GM23338 (cell line): ENCODE measurements at regions not wholly inside any gene's neighbourhood (a gene's known extent, or its start where the extent isn't known, plus 50 kb on each side); places are given as distances from the start of the nearest gene placed in this dataset.

Experiments
- ATAC-seq: fragments of 200-7000 bp; cut with Tn5 transposase; 3 replicates; pipeline ENCODE4 v1.9.1; 2020
- DNase-seq: peaks from one replicate; pipeline ENCODE4 v3.0.0-alpha.2; 2015; ENCODE audit warnings: low spot score
- H2AFZ ChIP-seq: fragments of 200-600 bp; sonication (generic); 2 replicates; pipeline ENCODE4 v1.8.0; 2016; ENCODE audit warnings: antibody characterized with exemption, mild to moderate bottlenecking, moderate library complexity
- H3F3A ChIP-seq: fragments of 200-600 bp; sonication (generic); replicated peaks from 2 replicates; pipeline ENCODE4 v1.8.0; 2017; ENCODE audit warnings: antibody characterized with exemption, mixed run types, low read depth
- H3K27ac ChIP-seq: fragments of 200-600 bp; sonication (generic); 2 replicates; pipeline ENCODE4 v1.6.1; 2016; ENCODE audit warnings: low read depth
- H3K27me3 ChIP-seq: fragments of 200-600 bp; sonication (generic); 2 replicates; pipeline ENCODE4 v1.8.0; 2016; ENCODE audit warnings: mild to moderate bottlenecking, mixed run types, moderate library complexity; ENCODE audit not compliant: insufficient read depth
- H3K36me3 ChIP-seq: fragments of 200-600 bp; sonication (generic); 2 replicates; pipeline ENCODE4 v1.8.0; 2016; ENCODE audit warnings: mild to moderate bottlenecking; ENCODE audit not compliant: insufficient read depth
- H3K4me1 ChIP-seq: fragments of 200-600 bp; sonication (generic); 2 replicates; pipeline ENCODE4 v1.8.0; 2016; ENCODE audit warnings: mild to moderate bottlenecking, moderate library complexity; ENCODE audit not compliant: insufficient read depth
- H3K4me2 ChIP-seq: fragments of 200-600 bp; sonication (generic); 2 replicates; pipeline ENCODE4 v1.7.1; 2017; ENCODE audit warnings: mixed run types
- H3K4me3 ChIP-seq: fragments of 200-600 bp; sonication (generic); 2 replicates; pipeline ENCODE4 v1.6.1; 2016; ENCODE audit warnings: mixed run types
- H3K79me2 ChIP-seq: fragments of 200-600 bp; sonication (generic); replicated peaks from 2 replicates; pipeline ENCODE4 v1.8.0; 2017; ENCODE audit warnings: mild to moderate bottlenecking; ENCODE audit not compliant: insufficient read depth
- H3K9me2 ChIP-seq: fragments of 200-600 bp; sonication (generic); 2 replicates; pipeline ENCODE4 v1.8.0; 2017; ENCODE audit not compliant: insufficient read depth
- H4K20me1 ChIP-seq: fragments of 200-600 bp; sonication (generic); replicated peaks from 2 replicates; pipeline ENCODE4 v1.8.0; 2017; ENCODE audit warnings: mild to moderate bottlenecking; ENCODE audit not compliant: insufficient read depth
- H3K27ac Mint-ChIP-seq: 2 replicates; pipeline ENCODE4 v1.8.0; 2020; ENCODE audit warnings: inconsistent platforms, mild to moderate bottlenecking, moderate library complexity, mixed read lengths
- H3K27me3 Mint-ChIP-seq: 3 replicates; pipeline ENCODE4 v1.8.0; 2022; ENCODE audit warnings: low read depth, mild to moderate bottlenecking, moderate library complexity, mixed read lengths, inconsistent platforms; ENCODE audit not compliant: insufficient read depth, poor library complexity
- H3K36me3 Mint-ChIP-seq: 3 replicates; pipeline ENCODE4 v1.8.0; 2021; ENCODE audit warnings: low read depth, mild to moderate bottlenecking, inconsistent platforms, moderate library complexity, mixed read lengths
- H3K4me1 Mint-ChIP-seq: 3 replicates; pipeline ENCODE4 v1.8.0; 2020; ENCODE audit warnings: mild to moderate bottlenecking, inconsistent platforms, mixed read lengths
- H3K4me3 Mint-ChIP-seq: 3 replicates; pipeline ENCODE4 v1.8.0; 2021; ENCODE audit warnings: moderate library complexity, mild to moderate bottlenecking, inconsistent platforms, mixed read lengths
- H3K9me3 Mint-ChIP-seq: 3 replicates; pipeline ENCODE4 v1.8.0; 2020; ENCODE audit warnings: moderate library complexity, mild to moderate bottlenecking, inconsistent platforms, mixed read lengths
- CTCF ChIP-seq, 2 experiments: fragments of 200-600 bp in 1 of 2; sonication (generic) in 1 of 2; conservative IDR thresholded peaks; 2 replicates each; pipeline versions ENCODE4 v1.5.1 to v1.6.1; 2016 to 2017; ENCODE audit warnings: antibody characterized with exemption in 2 of 2, low read depth in 2 of 2, mild to moderate bottlenecking in 2 of 2, moderate library complexity in 1 of 2
- EZH2 ChIP-seq: fragments of 200-600 bp; sonication (generic); IDR thresholded peaks from one replicate; pipeline ENCODE4 v1.8.0; 2017; ENCODE audit warnings: antibody characterized with exemption, mild to moderate bottlenecking, low read depth; ENCODE audit not compliant: unreplicated experiment
- EZH2phosphoT487 ChIP-seq: fragments of 200-600 bp; sonication (generic); IDR thresholded peaks from one replicate; pipeline ENCODE4 v1.8.1; 2018; ENCODE audit warnings: antibody characterized with exemption; ENCODE audit not compliant: unreplicated experiment
- JUNB ChIP-seq: IDR thresholded peaks from one replicate; pipeline ENCODE4 v1.6.1; 2016; ENCODE audit warnings: antibody characterized with exemption; ENCODE audit not compliant: unreplicated experiment
- NANOG ChIP-seq: IDR thresholded peaks from 2 replicates; pipeline ENCODE4 v1.6.1; 2016; ENCODE audit warnings: antibody characterized with exemption, borderline replicate concordance
- ZNF114 ChIP-seq: fragments of 250-450 bp; sonication (Bioruptor Pico); IDR thresholded peaks from 2 replicates; pipeline ENCODE4 v1.5.0; 2020; ENCODE audit warnings: mild to moderate bottlenecking, moderate library complexity
- ZNF462 ChIP-seq: fragments of 250-450 bp; sonication (Bioruptor Pico); IDR thresholded peaks from 2 replicates; pipeline ENCODE4 v1.5.0; 2020; ENCODE audit warnings: mild to moderate bottlenecking, moderate library complexity

GRCh38 chr6:97535800-97536199 lies 252.8 kb upstream of the MMS22L start:
- Histone ChIP-seq H3K27me3 (no peaks in the 10 kb centered on the region), H3K79me2 (no peaks in the 10 kb centered on the region), H3K4me2 (no peak overlapping the region), H3F3A (no peaks in the 10 kb centered on the region), H3K27ac (no peak overlapping the region), H3K4me1 (no peaks in the 10 kb centered on the region), H4K20me1 (no peaks in the 10 kb centered on the region), H3K4me3 (no peak overlapping the region), H3K36me3 (no peaks in the 10 kb centered on the region; the same call in 1 of the 2 replicates), H2AFZ (no peak overlapping the region), H3K9me2 (peaks cover 13% of the 10 kb centered on the region; the same call in 1 of the 2 replicates)
- no peak for TF ChIP-seq JUNB
- H3K9me3 Mint-ChIP-seq, result no peaks in the 10 kb centered on the region
- H3K36me3 Mint-ChIP-seq, result no peaks in the 10 kb centered on the region
- no peak overlapping the region for H3K27ac Mint-ChIP-seq
- no peak for ATAC-seq
- peaks cover 2% of the 10 kb centered on the region for H3K27me3 Mint-ChIP-seq
- DNase-seq, result no peak
- H3K4me3 Mint-ChIP-seq, result no peak overlapping the region
- no peaks in the 10 kb centered on the region for H3K4me1 Mint-ChIP-seq

GRCh38 chr6:97548354-97548753 lies 265.3 kb upstream of the MMS22L start:
- H3K27me3 Mint-ChIP-seq, result no peaks in the 10 kb centered on the region
- Histone ChIP-seq H3K4me1 (no peaks in the 10 kb centered on the region), H2AFZ (no peak overlapping the region), H3K36me3 (no peaks in the 10 kb centered on the region), H3F3A (no peaks in the 10 kb centered on the region), H3K27me3 (no peaks in the 10 kb centered on the region), H3K79me2 (no peaks in the 10 kb centered on the region), H3K27ac (no peak overlapping the region), H4K20me1 (no peaks in the 10 kb centered on the region), H3K9me2 (0 out of 2 replicates have a peak, but pooled peaks cover 5% of the 10 kb centered on the region), H3K4me3 (no peak overlapping the region), H3K4me2 (no peak overlapping the region)
- H3K4me1 Mint-ChIP-seq, result no peaks in the 10 kb centered on the region
- H3K36me3 Mint-ChIP-seq, result no peaks in the 10 kb centered on the region
- H3K27ac Mint-ChIP-seq, result no peak overlapping the region
- H3K9me3 Mint-ChIP-seq, result peaks cover 3% of the 10 kb centered on the region; the same call in 2 of the 3 replicates
- DNase-seq (no peak), ATAC-seq (no peak)
- H3K4me3 Mint-ChIP-seq, result no peak overlapping the region
- TF ChIP-seq ZNF114 (CRISPR knock-in tag) (no peak), EZH2 (no peak), CTCF (conservative IDR thresholded peaks at IDR 0.05; ENCODE audit: low read depth in 2 of 2) (no peak), NANOG (no peak), JUNB (no peak), EZH2phosphoT487 (no peak), ZNF462 (CRISPR knock-in tag) (no peak)
